Chondrocyte (in vitro differentiated cells): ENCODE measurements at regions not wholly inside any gene's neighbourhood (a gene's known extent, or its start where the extent isn't known, plus 50 kb on each side); places are given as distances from the start of the nearest gene placed in this dataset.

Experiments
- DNase-seq: peaks from one replicate; pipeline ENCODE4 v3.0.0; 2021; ENCODE audit warnings: mixed read lengths, low spot score
- H3K27ac Mint-ChIP-seq: one replicate; pipeline ENCODE4 v1.8.0; 2021; ENCODE audit warnings: mild to moderate bottlenecking, moderate library complexity, mixed read lengths; ENCODE audit not compliant: unreplicated experiment
- H3K27me3 Mint-ChIP-seq: 2 replicates; pipeline ENCODE4 v1.8.0; 2021; ENCODE audit warnings: low read depth, mixed read lengths
- H3K36me3 Mint-ChIP-seq: 2 replicates; pipeline ENCODE4 v1.8.0; 2021; ENCODE audit warnings: low read depth, mixed read lengths
- H3K4me1 Mint-ChIP-seq: 2 replicates; pipeline ENCODE4 v1.8.0; 2021; ENCODE audit warnings: low read depth, mild to moderate bottlenecking, mixed read lengths
- H3K4me3 Mint-ChIP-seq: one replicate; pipeline ENCODE4 v1.8.0; 2021; ENCODE audit warnings: mild to moderate bottlenecking, moderate library complexity, mixed read lengths; ENCODE audit not compliant: unreplicated experiment
- H3K9me3 Mint-ChIP-seq: 2 replicates; pipeline ENCODE4 v1.8.0; 2021; ENCODE audit warnings: low read depth, mixed read lengths
- CTCF ChIP-seq: fragments of 200-600 bp; sonication (generic); IDR thresholded peaks from 2 replicates; pipeline ENCODE4 v1.5.0; 2021; ENCODE audit warnings: antibody characterized with exemption, mild to moderate bottlenecking, moderate library complexity

GRCh38 chr7:21215307-21215706, 212.6 kb upstream of the SP4 start:
- no peaks in the 10 kb centered on the region for H3K36me3 Mint-ChIP-seq
- H3K9me3 Mint-ChIP-seq, result no peaks in the 10 kb centered on the region
- no peak overlapping the region for H3K27ac Mint-ChIP-seq
- TF ChIP-seq CTCF, result no peak
- H3K4me1 Mint-ChIP-seq, result no peaks in the 10 kb centered on the region
- DNase-seq, result no peak
- H3K4me3 Mint-ChIP-seq, result no peak overlapping the region
- peaks cover 13% of the 10 kb centered on the region for H3K27me3 Mint-ChIP-seq

GRCh38 chr7:21217365-21217764, 210.5 kb upstream of the SP4 start:
- peaks cover 7% of the 10 kb centered on the region for H3K27me3 Mint-ChIP-seq
- H3K36me3 Mint-ChIP-seq, result no peaks in the 10 kb centered on the region
- no peak for TF ChIP-seq CTCF
- H3K9me3 Mint-ChIP-seq, result no peaks in the 10 kb centered on the region
- no peak overlapping the region for H3K27ac Mint-ChIP-seq
- no peak overlapping the region for H3K4me3 Mint-ChIP-seq
- H3K4me1 Mint-ChIP-seq, result no peaks in the 10 kb centered on the region
- DNase-seq, result no peak

- Mint-ChIP-seq H3K4me3 (no peak overlapping the region), H3K9me3 (no peaks in the 10 kb centered on the region), H3K27me3 (peaks cover 2% of the 10 kb centered on the region), H3K27ac (no peak overlapping the region), H3K36me3 (no peaks in the 10 kb centered on the region), H3K4me1 (no peaks in the 10 kb centered on the region)
- no peak for TF ChIP-seq CTCF
- no peak for DNase-seq
These were observed 209.7 kb upstream of the SP4 start for GRCh38 chr7:21218155-21218554.

GRCh38 chr7:21221130-21221529, 206.8 kb upstream of the SP4 start:
- no peak overlapping the region for H3K4me3 Mint-ChIP-seq
- TF ChIP-seq CTCF, result no peak
- no peaks in the 10 kb centered on the region for H3K27me3 Mint-ChIP-seq
- H3K9me3 Mint-ChIP-seq, result no peaks in the 10 kb centered on the region
- DNase-seq, result no peak
- H3K36me3 Mint-ChIP-seq, result no peaks in the 10 kb centered on the region
- H3K27ac Mint-ChIP-seq, result no peak overlapping the region
- H3K4me1 Mint-ChIP-seq, result no peaks in the 10 kb centered on the region

GRCh38 chr7:21238400-21239116, 189.3 kb upstream of the SP4 start:
- no peak overlapping the region for H3K4me3 Mint-ChIP-seq
- no peaks in the 10 kb centered on the region for H3K4me1 Mint-ChIP-seq
- no peaks in the 10 kb centered on the region for H3K36me3 Mint-ChIP-seq
- H3K27ac Mint-ChIP-seq, result no peak overlapping the region
- no peak for TF ChIP-seq CTCF
- H3K27me3 Mint-ChIP-seq, result peaks cover 29% of the 10 kb centered on the region
- H3K9me3 Mint-ChIP-seq, result peaks cover under 1% of the 10 kb centered on the region
- no peak for DNase-seq
